Activated CD4-positive, alpha-beta T cell treated with anti-CD3 and anti-CD28 coated beads, Interleukin-2, amount 50 U/mL, for 16 hours (primary cell): ENCODE measurements at regions not wholly inside any gene's neighbourhood (a gene's known extent, or its start where the extent isn't known, plus 50 kb on each side); places are given as distances from the start of the nearest gene placed in this dataset.
"Not testable (repeated sequence)": the region's sequence is repeated elsewhere in the genome, so short reads cannot be mapped to it uniquely, and the experiment has no call there.

Experiments used
- DNase-seq: peaks from one replicate; pipeline ENCODE4 v3.0.0-alpha.2; 2020

DNA sequence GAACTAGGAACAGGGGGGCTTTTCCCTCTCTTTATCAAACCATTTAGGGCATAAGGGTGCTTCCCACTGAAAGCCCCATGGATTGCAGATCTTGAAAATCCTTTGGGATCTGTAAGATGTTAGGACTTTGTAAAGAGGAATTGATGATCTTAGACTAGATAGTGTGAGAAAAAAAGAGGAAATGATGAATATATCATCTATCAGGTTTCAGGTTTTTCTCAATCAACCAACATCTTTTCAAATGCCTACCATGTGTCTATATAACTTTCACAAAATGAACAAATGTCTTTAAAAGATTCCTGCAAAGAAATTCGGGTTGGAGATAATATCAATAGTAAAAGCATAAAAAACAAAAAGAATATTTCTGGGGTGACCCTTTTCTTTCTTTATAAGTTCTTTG, 50.1 kb downstream of the KCNC4 start:
- DNase-seq: no peak

GRCh38 chr1:110262296-110262695, 52.2 kb downstream of the KCNC4 start:
- no peak for DNase-seq

- peak; percentile 15 for DNase-seq
Observed at GRCh38 chr1:110262846-110263631, 52.9 kb downstream of the KCNC4 start.

- DNase-seq: no peak
Observed at GRCh38 chr1:110264430-110264829, 54.3 kb downstream of the KCNC4 start.

DNA sequence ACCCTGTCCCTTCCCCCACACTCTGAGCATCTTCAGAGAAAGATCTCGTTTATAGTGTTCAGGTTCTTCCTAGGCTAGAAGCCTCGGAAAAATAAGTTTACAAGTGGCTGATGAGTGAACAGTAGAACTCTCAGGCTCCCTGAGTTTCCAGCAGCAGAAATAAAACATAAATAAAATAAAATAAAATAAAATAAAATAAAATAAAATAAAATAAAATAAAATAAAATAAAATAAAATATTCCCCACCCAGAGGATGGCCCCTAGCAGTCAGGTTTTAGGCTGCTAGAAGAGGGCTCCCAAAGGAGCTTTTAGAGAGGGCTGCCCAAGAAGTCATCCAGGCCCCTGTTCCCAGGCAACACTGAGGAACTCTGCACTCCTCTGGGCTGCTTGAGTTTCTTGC, 55.1 kb downstream of the KCNC4 start:
- no peak for DNase-seq

DNA sequence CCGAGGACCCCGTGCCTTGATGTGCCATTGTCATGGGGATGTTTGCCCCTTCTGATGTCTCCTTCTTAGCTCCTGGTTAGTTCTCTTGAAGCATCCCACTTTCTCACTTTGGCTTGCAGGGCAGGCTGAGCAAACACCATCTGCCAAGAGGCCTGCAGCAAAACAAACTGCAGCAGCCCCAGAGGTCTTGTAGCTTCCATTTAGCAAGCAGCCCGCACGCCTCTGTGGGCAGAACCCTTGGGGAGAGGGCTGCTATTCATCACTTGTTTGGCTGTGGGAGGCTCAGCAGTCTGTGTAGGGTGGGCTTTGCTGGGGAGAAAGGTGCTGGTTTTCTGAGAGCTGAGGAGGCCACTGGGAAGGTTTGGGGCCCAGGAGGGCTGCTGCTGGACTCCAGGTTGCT, 56.7 kb downstream of the KCNC4 start:
- DNase-seq: no peak

DNA sequence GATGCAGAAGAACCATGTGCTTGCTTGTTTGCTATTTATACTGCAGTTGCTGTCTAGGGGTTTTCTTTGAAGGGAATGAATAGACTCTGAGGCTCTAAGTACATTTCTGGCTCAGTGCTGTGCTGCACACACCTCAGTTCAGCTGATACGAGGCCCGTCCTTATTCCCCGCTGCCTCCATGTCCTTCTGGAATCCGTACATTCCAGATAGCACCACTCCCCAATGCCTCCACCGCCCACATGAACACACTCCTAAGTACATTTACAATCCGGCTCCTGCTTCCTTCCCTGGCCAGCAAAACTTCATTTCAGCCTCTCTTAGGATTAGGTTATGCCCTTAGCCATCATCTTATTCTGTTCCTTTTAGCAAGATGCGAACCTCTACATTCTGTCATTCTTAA, 57.1 kb downstream of the KCNC4 start:
- DNase-seq: no peak

- no peak for DNase-seq
Observed at GRCh38 chr1:110272045-110272444, 61.9 kb downstream of the KCNC4 start.

- not testable (repeated sequence) for DNase-seq
Observed at GRCh38 chr1:110273832-110274231, 63.7 kb downstream of the KCNC4 start.

DNA sequence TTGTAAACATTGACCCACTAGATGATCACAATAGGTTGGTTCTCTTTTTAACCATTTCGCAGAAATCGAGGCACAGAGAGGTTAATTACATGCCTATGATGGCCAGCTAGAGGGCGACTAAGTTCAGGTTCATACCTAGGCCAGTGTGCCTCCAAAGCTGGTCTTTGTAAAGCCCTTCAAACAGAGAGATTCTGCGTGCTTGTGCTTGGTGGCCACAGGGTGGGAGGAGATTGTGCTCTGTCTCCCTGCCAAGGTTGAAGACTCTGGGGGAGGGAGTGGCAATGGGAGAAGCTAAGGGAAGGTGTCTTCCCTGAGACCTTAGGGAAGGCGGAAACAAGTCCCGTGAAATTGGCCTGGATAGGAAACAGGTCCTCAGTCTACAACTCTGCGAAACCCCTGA, 59.1 kb upstream of the RBM15 start:
- DNase-seq: no peak

GRCh38 chr1:110280804-110281203, 58.4 kb upstream of the RBM15 start:
- no peak for DNase-seq

GRCh38 chr1:110281363-110282290, 57.5 kb upstream of the RBM15 start:
- no peak for DNase-seq

GRCh38 chr1:110282395-110282794, 56.8 kb upstream of the RBM15 start:
- no peak for DNase-seq

- no peak for DNase-seq
Observed at GRCh38 chr1:110283677-110284076, 55.5 kb upstream of the RBM15 start.

- no peak for DNase-seq
Observed at GRCh38 chr1:110285316-110285715, 53.9 kb upstream of the RBM15 start.

DNA sequence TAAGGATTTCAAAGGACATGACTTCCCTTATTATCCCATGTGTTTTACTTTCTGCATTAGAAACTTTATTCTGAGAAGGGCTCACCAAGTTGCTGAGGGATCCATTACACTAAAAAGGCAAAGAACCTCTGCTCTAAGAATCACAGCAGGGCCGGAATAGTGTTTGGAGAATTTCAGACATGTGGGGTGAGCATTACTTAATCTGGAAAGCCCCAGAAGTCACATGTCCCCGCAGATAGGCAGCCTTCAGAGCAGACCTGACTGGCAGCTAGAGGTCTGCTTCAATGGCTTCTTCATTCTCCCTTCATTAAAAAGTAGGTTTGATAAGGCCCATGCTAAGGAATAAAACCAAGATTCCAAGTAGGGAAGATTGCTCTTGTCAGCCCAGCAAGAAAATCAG, 52.6 kb upstream of the RBM15 start:
- no peak for DNase-seq

DNA sequence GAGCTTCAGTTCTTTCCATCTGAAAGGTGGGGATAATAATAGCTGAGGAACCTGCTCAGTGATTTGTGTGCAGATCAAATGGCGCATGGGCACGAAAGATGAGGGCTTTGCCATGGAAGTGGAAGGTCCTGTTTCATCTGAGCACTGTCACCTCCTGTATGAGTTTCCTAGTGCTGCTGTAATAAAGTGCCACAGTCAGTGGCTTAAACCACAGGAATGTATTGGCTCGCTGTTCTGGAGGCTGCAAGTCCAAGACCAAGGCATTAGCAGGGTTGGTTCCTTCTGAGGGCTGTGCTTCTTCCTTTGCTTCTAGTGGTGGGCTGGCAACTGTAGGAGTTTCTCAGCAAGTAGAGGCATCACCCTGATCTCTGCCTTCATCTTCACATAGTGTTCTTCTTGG, 51.1 kb upstream of the RBM15 start:
- no peak for DNase-seq
